ENCODE measurements at regions not wholly inside any gene's neighbourhood (a gene's known extent, or its start where the extent isn't known, plus 50 kb on each side); places are given as distances from the start of the nearest gene placed in this dataset.

GRCh38 chr17:72311004-72311403 lies 190.2 kb downstream of the SOX9 start (continued):
- no peak for TF ChIP-seq ZNF462 (CRISPR knock-in tag; IDR thresholded peaks at IDR 0.05)

- H3K9me2 ChIP-seq (ENCODE audit: insufficient read depth) = 0 out of 2 replicates have a peak, but pooled peaks cover 5% of the 10 kb centered on the region
- peaks cover 8% of the 10 kb centered on the region for H3K4me1 Mint-ChIP-seq
- H3K4me3 ChIP-seq = no peak overlapping the region
- ATAC-seq = no peak
- H3K27ac Mint-ChIP-seq = no peak overlapping the region
- no peaks in the 10 kb centered on the region for H3K36me3 ChIP-seq (ENCODE audit: insufficient read depth)
- H3K4me2 ChIP-seq = no peak overlapping the region
- H4K20me1 ChIP-seq (replicated peaks; ENCODE audit: insufficient read depth) = no peaks in the 10 kb centered on the region
- peaks cover under 1% of the 10 kb centered on the region; the same call in 2 of the 3 replicates for H3K9me3 Mint-ChIP-seq
- H3K79me2 ChIP-seq (replicated peaks; ENCODE audit: insufficient read depth) = no peaks in the 10 kb centered on the region
- H3K27ac ChIP-seq (ENCODE audit: low read depth) = no peak overlapping the region
- H3K36me3 Mint-ChIP-seq (ENCODE audit: low read depth) = no peaks in the 10 kb centered on the region
- no peak for DNase-seq (ENCODE audit: low spot score)
- H3K27me3 ChIP-seq (ENCODE audit: insufficient read depth) = no peaks in the 10 kb centered on the region
- H2AFZ ChIP-seq = no peak overlapping the region
- H3K4me1 ChIP-seq (ENCODE audit: insufficient read depth) = no peaks in the 10 kb centered on the region
- H3K27me3 Mint-ChIP-seq (ENCODE audit: insufficient read depth, low read depth, poor library complexity) = peaks cover 3% of the 10 kb centered on the region
- H3F3A ChIP-seq (replicated peaks; ENCODE audit: low read depth) = no peaks in the 10 kb centered on the region
- no peak overlapping the region for H3K4me3 Mint-ChIP-seq
- no peak for TF ChIP-seq ZNF462 (CRISPR knock-in tag; IDR thresholded peaks at IDR 0.05)
- no peak for TF ChIP-seq CREB1 (CRISPR knock-in tag; IDR thresholded peaks at IDR 0.05; ENCODE audit: low read depth)
- TF ChIP-seq ZNF114 (CRISPR knock-in tag; IDR thresholded peaks at IDR 0.05) = no peak
- TF ChIP-seq CTCF (conservative IDR thresholded peaks at IDR 0.05; ENCODE audit: low read depth in 2 of 2) = no peak
- TF ChIP-seq JUNB (IDR thresholded peaks at IDR 0.05; ENCODE audit: unreplicated experiment) = no peak
- no peak for TF ChIP-seq POLR2AphosphoS5 (IDR thresholded peaks at IDR 0.05; ENCODE audit: low read depth)
- TF ChIP-seq STAT1 (IDR thresholded peaks at IDR 0.05; ENCODE audit: unreplicated experiment) = no peak
Observed at GRCh38 chr17:72315122-72315913, 194.5 kb downstream of the SOX9 start.

Measured in GM23338 (cell line).